ENCODE measurements at regions not wholly inside any gene's neighbourhood (a gene's known extent, or its start where the extent isn't known, plus 50 kb on each side); places are given as distances from the start of the nearest gene placed in this dataset.
"Not testable (repeated sequence)": the region's sequence is repeated elsewhere in the genome, so short reads cannot be mapped to it uniquely, and the experiment has no call there.

GRCh38 chr16:72473631-72474030 is 301.7 kb upstream of the PMFBP1 start:
- no peaks in the 10 kb centered on the region for H3K36me3 Mint-ChIP-seq (ENCODE audit: insufficient read depth)
- no peak overlapping the region for H3K4me3 Mint-ChIP-seq
- no peaks in the 10 kb centered on the region for H3K9me3 Mint-ChIP-seq
- H3K27ac Mint-ChIP-seq (ENCODE audit: low read depth), result no peak overlapping the region
- no peak for ATAC-seq (replicated peaks; ENCODE audit: extremely low read depth, poor library complexity, severe bottlenecking)
- no peak for DNase-seq (ENCODE audit: low spot score in 2 of 2)
- no peaks in the 10 kb centered on the region for H3K4me1 Mint-ChIP-seq
- no peaks in the 10 kb centered on the region for H3K27me3 Mint-ChIP-seq

GRCh38 chr16:72471317-72471924 is 299.5 kb upstream of the PMFBP1 start:
- no peak overlapping the region for H3K4me3 Mint-ChIP-seq
- H3K4me1 Mint-ChIP-seq, result no peaks in the 10 kb centered on the region
- H3K27ac Mint-ChIP-seq (ENCODE audit: low read depth), result no peak overlapping the region
- DNase-seq (ENCODE audit: low spot score in 2 of 2) (no peak), ATAC-seq (replicated peaks; ENCODE audit: extremely low read depth, poor library complexity, severe bottlenecking) (no peak)
- no peaks in the 10 kb centered on the region for H3K36me3 Mint-ChIP-seq (ENCODE audit: insufficient read depth)
- no peaks in the 10 kb centered on the region for H3K27me3 Mint-ChIP-seq
- H3K9me3 Mint-ChIP-seq, result no peaks in the 10 kb centered on the region

- no peaks in the 10 kb centered on the region for H3K9me3 Mint-ChIP-seq
- H3K4me1 Mint-ChIP-seq, result no peaks in the 10 kb centered on the region
- H3K27me3 Mint-ChIP-seq, result no peaks in the 10 kb centered on the region
Observed at GRCh38 chr16:72470541-72470940, 298.6 kb upstream of the PMFBP1 start.

GRCh38 chr16:72469932-72470331 is 298.0 kb upstream of the PMFBP1 start:
- no peak for DNase-seq (ENCODE audit: low spot score in 2 of 2)
- no peak for ATAC-seq (replicated peaks; ENCODE audit: extremely low read depth, poor library complexity, severe bottlenecking)
- Mint-ChIP-seq H3K36me3 (ENCODE audit: insufficient read depth) (no peaks in the 10 kb centered on the region), H3K27ac (ENCODE audit: low read depth) (no peak overlapping the region), H3K4me3 (no peak overlapping the region), H3K4me1 (no peaks in the 10 kb centered on the region), H3K27me3 (no peaks in the 10 kb centered on the region), H3K9me3 (no peaks in the 10 kb centered on the region)

More at GRCh38 chr16:72470541-72470940, 298.6 kb upstream of the PMFBP1 start:
- no peak overlapping the region for H3K27ac Mint-ChIP-seq (ENCODE audit: low read depth)
- no peaks in the 10 kb centered on the region for H3K36me3 Mint-ChIP-seq (ENCODE audit: insufficient read depth)
- no peak overlapping the region for H3K4me3 Mint-ChIP-seq
- ATAC-seq (replicated peaks; ENCODE audit: extremely low read depth, poor library complexity, severe bottlenecking) (no peak), DNase-seq (ENCODE audit: low spot score in 2 of 2) (no peak)

- H3K4me3 Mint-ChIP-seq, result no peak overlapping the region
- no peak overlapping the region for H3K27ac Mint-ChIP-seq (ENCODE audit: low read depth)
- H3K36me3 Mint-ChIP-seq (ENCODE audit: insufficient read depth), result no peaks in the 10 kb centered on the region
- DNase-seq (ENCODE audit: low spot score in 2 of 2) (no peak), ATAC-seq (replicated peaks; ENCODE audit: extremely low read depth, poor library complexity, severe bottlenecking) (no peak)
- no peaks in the 10 kb centered on the region for H3K9me3 Mint-ChIP-seq
- H3K4me1 Mint-ChIP-seq, result no peaks in the 10 kb centered on the region
- H3K27me3 Mint-ChIP-seq, result no peaks in the 10 kb centered on the region
Observed at GRCh38 chr16:72468582-72468981, 296.6 kb upstream of the PMFBP1 start.

- no peak overlapping the region for H3K27ac Mint-ChIP-seq (ENCODE audit: low read depth)
- no peak for DNase-seq (ENCODE audit: low spot score in 2 of 2)
- no peak overlapping the region for H3K4me3 Mint-ChIP-seq
- no peaks in the 10 kb centered on the region for H3K36me3 Mint-ChIP-seq (ENCODE audit: insufficient read depth)
- H3K4me1 Mint-ChIP-seq, result no peaks in the 10 kb centered on the region
- H3K9me3 Mint-ChIP-seq, result no peaks in the 10 kb centered on the region
- H3K27me3 Mint-ChIP-seq, result no peaks in the 10 kb centered on the region
- no peak for ATAC-seq (replicated peaks; ENCODE audit: extremely low read depth, poor library complexity, severe bottlenecking)
Observed at GRCh38 chr16:72467157-72467759, 295.3 kb upstream of the PMFBP1 start.

GRCh38 chr16:72464597-72465368 is 292.8 kb upstream of the PMFBP1 start:
- Mint-ChIP-seq H3K9me3 (no peaks in the 10 kb centered on the region), H3K27ac (ENCODE audit: low read depth) (no peak overlapping the region), H3K4me3 (no peak overlapping the region), H3K36me3 (ENCODE audit: insufficient read depth) (no peaks in the 10 kb centered on the region), H3K27me3 (no peaks in the 10 kb centered on the region), H3K4me1 (no peaks in the 10 kb centered on the region)
- ATAC-seq (replicated peaks; ENCODE audit: extremely low read depth, poor library complexity, severe bottlenecking) (no peak), DNase-seq (ENCODE audit: low spot score in 2 of 2) (no peak)

GRCh38 chr16:72464052-72464451 is 292.1 kb upstream of the PMFBP1 start:
- Mint-ChIP-seq H3K27ac (ENCODE audit: low read depth) (no peak overlapping the region), H3K4me1 (no peaks in the 10 kb centered on the region), H3K36me3 (ENCODE audit: insufficient read depth) (no peaks in the 10 kb centered on the region), H3K9me3 (no peaks in the 10 kb centered on the region), H3K27me3 (no peaks in the 10 kb centered on the region), H3K4me3 (no peak overlapping the region)
- ATAC-seq (replicated peaks; ENCODE audit: extremely low read depth, poor library complexity, severe bottlenecking), result no peak
- DNase-seq (ENCODE audit: low spot score in 2 of 2), result no peak

- no peak for ATAC-seq (replicated peaks; ENCODE audit: extremely low read depth, poor library complexity, severe bottlenecking)
- no peak overlapping the region for H3K4me3 Mint-ChIP-seq
- H3K36me3 Mint-ChIP-seq (ENCODE audit: insufficient read depth), result peaks cover 1% of the 10 kb centered on the region
- DNase-seq (ENCODE audit: low spot score in 2 of 2), result no peak
- no peaks in the 10 kb centered on the region for H3K4me1 Mint-ChIP-seq
- H3K9me3 Mint-ChIP-seq, result peaks cover 19% of the 10 kb centered on the region
- no peaks in the 10 kb centered on the region for H3K27me3 Mint-ChIP-seq
- H3K27ac Mint-ChIP-seq (ENCODE audit: low read depth), result no peak overlapping the region
Observed at GRCh38 chr16:72458035-72458434, 286.1 kb upstream of the PMFBP1 start.

GRCh38 chr16:72457243-72457940 is 285.4 kb upstream of the PMFBP1 start:
- Mint-ChIP-seq H3K4me1 (no peaks in the 10 kb centered on the region), H3K27me3 (no peaks in the 10 kb centered on the region), H3K36me3 (ENCODE audit: insufficient read depth) (peaks cover 1% of the 10 kb centered on the region), H3K9me3 (peaks cover 19% of the 10 kb centered on the region), H3K27ac (ENCODE audit: low read depth) (no peak overlapping the region), H3K4me3 (no peak overlapping the region)
- ATAC-seq (replicated peaks; ENCODE audit: extremely low read depth, poor library complexity, severe bottlenecking), result no peak
- no peak for DNase-seq (ENCODE audit: low spot score in 2 of 2)

GRCh38 chr16:72455743-72456659 is 284.0 kb upstream of the PMFBP1 start:
- no peaks in the 10 kb centered on the region for H3K27me3 Mint-ChIP-seq
- DNase-seq (ENCODE audit: low spot score in 2 of 2) (no peak), ATAC-seq (replicated peaks; ENCODE audit: extremely low read depth, poor library complexity, severe bottlenecking) (no peak)
- peaks cover 1% of the 10 kb centered on the region for H3K36me3 Mint-ChIP-seq (ENCODE audit: insufficient read depth)
- H3K4me3 Mint-ChIP-seq, result no peak overlapping the region
- peaks cover 19% of the 10 kb centered on the region for H3K9me3 Mint-ChIP-seq
- no peaks in the 10 kb centered on the region for H3K4me1 Mint-ChIP-seq
- no peak overlapping the region for H3K27ac Mint-ChIP-seq (ENCODE audit: low read depth)

GRCh38 chr16:72453856-72454255 is 281.9 kb upstream of the PMFBP1 start:
- peaks cover 19% of the 10 kb centered on the region for H3K9me3 Mint-ChIP-seq
- not testable (repeated sequence) for H3K27me3 Mint-ChIP-seq; H3K4me3 Mint-ChIP-seq; H3K27ac Mint-ChIP-seq (ENCODE audit: low read depth); DNase-seq (ENCODE audit: low spot score in 2 of 2); ATAC-seq (replicated peaks; ENCODE audit: extremely low read depth, poor library complexity, severe bottlenecking); H3K36me3 Mint-ChIP-seq (ENCODE audit: insufficient read depth); H3K4me1 Mint-ChIP-seq
